Gastroesophageal sphincter (tissue), 4 donors: ENCODE measurements at regions not wholly inside any gene's neighbourhood (a gene's known extent, or its start where the extent isn't known, plus 50 kb on each side); places are given as distances from the start of the nearest gene placed in this dataset.
A peak's percentile ranks its signal among the peaks of the same experiment; 100 is the strongest.

Source experiments
- ATAC-seq: fragments of 150-250 bp; one replicate; pipeline ENCODE4 v1.9.1; 2016; ENCODE audit warnings: mild to moderate bottlenecking, moderate library complexity
- H3K27ac ChIP-seq, 4 donors: fragments of 200-600 bp; sonication (generic) in 3 of 4; 1 replicate in 3 of 4; 2 replicates in 1 of 4; pipeline ENCODE4 v1.5.1; 2016 to 2019
- H3K27me3 ChIP-seq: fragments of 200-600 bp; sonication (generic); one replicate; pipeline ENCODE4 v1.5.1; 2019
- H3K36me3 ChIP-seq, 2 donors: fragments of 200-600 bp; sonication (generic); one replicate each; pipeline ENCODE4 v1.5.1; 2019; ENCODE audit warnings: control low read depth in 1 of 2
- H3K4me1 ChIP-seq, 3 donors: fragments of 200-600 bp; sonication (generic); 1 replicate in 2 of 3; 2 replicates in 1 of 3; pipeline ENCODE4 v1.5.1; 2016 to 2019; ENCODE audit warnings: control low read depth in 2 of 3
- H3K4me3 ChIP-seq, 2 donors: fragments of 200-600 bp; sonication (generic); one replicate each; pipeline ENCODE4 v1.5.1; 2019; ENCODE audit warnings: mild to moderate bottlenecking in 1 of 2, moderate library complexity in 1 of 2
- H3K9me3 ChIP-seq, 3 donors: fragments of 200-600 bp; sonication (generic); one replicate each; pipeline ENCODE4 v1.5.1; 2017 to 2019; ENCODE audit warnings: control low read depth in 2 of 3
- EP300 ChIP-seq: sonication (generic); formaldehyde crosslinking; IDR thresholded peaks from one replicate; pipeline ENCODE4 v1.6.1; 2017; ENCODE audit warnings: antibody characterized with exemption, mild to moderate bottlenecking
- POLR2A ChIP-seq, 2 donors: fragments of 450-650 bp; IDR thresholded peaks; one replicate each; pipeline ENCODE4 v1.6.1; 2017; ENCODE audit warnings: antibody characterized with exemption in 2 of 2, mild to moderate bottlenecking in 2 of 2, moderate library complexity in 1 of 2
- POLR2AphosphoS5 ChIP-seq: sonication (generic); formaldehyde crosslinking; IDR thresholded peaks from one replicate; pipeline ENCODE4 v1.6.1; 2017; ENCODE audit warnings: antibody characterized with exemption
- WGBS, 2 donors: methylation state at CpG; one replicate each; pipeline ENCODE4 v1.1.5; 2018; ENCODE audit warnings: low coverage in 1 of 2; 5-methylcytosine and 5-hydroxymethylcytosine counted together
- TF ChIP-seq, protein P1 (sequence below), 4 experiments: fragments of 200-600 bp in 2 of 4; fragments of 450-650 bp in 2 of 4; sonication (generic) in 1 of 4; IDR thresholded peaks; one replicate each; pipeline ENCODE4 v1.5.1; 2017 to 2019; ENCODE audit warnings: antibody characterized with exemption in 4 of 4, mild to moderate bottlenecking in 2 of 4, moderate library complexity in 2 of 4

DNA sequence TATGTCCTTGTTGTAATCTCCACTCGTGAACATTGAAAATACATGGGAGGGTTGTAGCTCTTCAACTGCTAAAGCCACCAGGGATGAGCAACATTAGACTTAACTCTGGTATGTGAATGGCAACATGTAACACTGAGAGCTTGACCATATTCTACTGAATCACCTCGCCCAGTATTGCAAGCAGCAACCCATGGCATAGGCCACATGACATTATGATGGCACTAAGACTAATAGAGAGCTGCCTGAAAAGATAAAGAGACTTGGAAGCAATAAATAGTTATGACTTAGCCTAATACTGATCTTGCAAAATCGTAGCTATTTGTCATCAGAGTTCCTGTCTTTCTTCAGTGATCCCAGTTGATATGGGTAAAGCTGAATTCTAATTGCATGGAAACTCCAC, 108.4 kb upstream of the NREP start:
- no peak overlapping the region for H3K27ac ChIP-seq
- no peak for TF ChIP-seq POLR2A (IDR thresholded peaks at IDR 0.05)
- TF ChIP-seq EP300 = no peak
- TF ChIP-seq, protein P1, sequence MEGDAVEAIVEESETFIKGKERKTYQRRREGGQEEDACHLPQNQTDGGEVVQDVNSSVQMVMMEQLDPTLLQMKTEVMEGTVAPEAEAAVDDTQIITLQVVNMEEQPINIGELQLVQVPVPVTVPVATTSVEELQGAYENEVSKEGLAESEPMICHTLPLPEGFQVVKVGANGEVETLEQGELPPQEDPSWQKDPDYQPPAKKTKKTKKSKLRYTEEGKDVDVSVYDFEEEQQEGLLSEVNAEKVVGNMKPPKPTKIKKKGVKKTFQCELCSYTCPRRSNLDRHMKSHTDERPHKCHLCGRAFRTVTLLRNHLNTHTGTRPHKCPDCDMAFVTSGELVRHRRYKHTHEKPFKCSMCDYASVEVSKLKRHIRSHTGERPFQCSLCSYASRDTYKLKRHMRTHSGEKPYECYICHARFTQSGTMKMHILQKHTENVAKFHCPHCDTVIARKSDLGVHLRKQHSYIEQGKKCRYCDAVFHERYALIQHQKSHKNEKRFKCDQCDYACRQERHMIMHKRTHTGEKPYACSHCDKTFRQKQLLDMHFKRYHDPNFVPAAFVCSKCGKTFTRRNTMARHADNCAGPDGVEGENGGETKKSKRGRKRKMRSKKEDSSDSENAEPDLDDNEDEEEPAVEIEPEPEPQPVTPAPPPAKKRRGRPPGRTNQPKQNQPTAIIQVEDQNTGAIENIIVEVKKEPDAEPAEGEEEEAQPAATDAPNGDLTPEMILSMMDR (IDR thresholded peaks at IDR 0.05) = no peak
- TF ChIP-seq POLR2AphosphoS5 = no peak
- no peaks in the 10 kb centered on the region for H3K27me3 ChIP-seq
- H3K4me1 ChIP-seq = peaks cover 0 to 2% (median 0%) of the 10 kb centered on the region in 3 donors
- H3K9me3 ChIP-seq = no peaks in the 10 kb centered on the region
- no peak for ATAC-seq
- H3K4me3 ChIP-seq = no peak overlapping the region
- H3K36me3 ChIP-seq = no peaks in the 10 kb centered on the region
- WGBS, 2 donors = 88 to 97% methylated on average over 2 to 3 of the region's 3 CpGs

DNA sequence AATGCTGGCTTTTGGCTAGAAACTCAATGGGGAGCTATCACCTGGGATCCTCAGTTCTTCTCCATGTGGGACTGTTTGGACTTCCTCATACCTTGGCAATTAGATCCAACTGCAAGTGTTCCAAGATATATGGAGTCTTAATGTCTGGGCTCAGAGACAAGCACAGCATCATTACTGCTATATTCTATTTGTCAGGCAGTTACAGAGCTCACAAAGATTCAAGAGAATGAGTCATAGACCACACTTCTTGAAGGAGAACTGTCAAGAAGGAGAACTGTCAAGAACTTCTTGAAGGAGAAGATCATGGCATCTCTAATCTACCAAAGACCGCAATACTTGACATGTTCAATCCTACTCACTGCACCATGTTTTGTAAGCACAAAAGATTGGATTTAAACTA, 106.8 kb upstream of the NREP start:
- no peak overlapping the region for H3K27ac ChIP-seq
- H3K27me3 ChIP-seq = no peaks in the 10 kb centered on the region
- no peak overlapping the region for H3K4me3 ChIP-seq
- WGBS, 2 donors = 100% methylated on average over 1 of the region's 1 CpG
- no peak for ATAC-seq
- H3K4me1 ChIP-seq = peaks cover 0 to 14% (median 3%) of the 10 kb centered on the region in 3 donors
- H3K9me3 ChIP-seq = no peaks in the 10 kb centered on the region
- TF ChIP-seq POLR2AphosphoS5 = no peak
- TF ChIP-seq POLR2A (IDR thresholded peaks at IDR 0.05) = no peak
- TF ChIP-seq, protein P1 (IDR thresholded peaks at IDR 0.05) = no peak
- no peak for TF ChIP-seq EP300
- no peaks in the 10 kb centered on the region for H3K36me3 ChIP-seq

DNA sequence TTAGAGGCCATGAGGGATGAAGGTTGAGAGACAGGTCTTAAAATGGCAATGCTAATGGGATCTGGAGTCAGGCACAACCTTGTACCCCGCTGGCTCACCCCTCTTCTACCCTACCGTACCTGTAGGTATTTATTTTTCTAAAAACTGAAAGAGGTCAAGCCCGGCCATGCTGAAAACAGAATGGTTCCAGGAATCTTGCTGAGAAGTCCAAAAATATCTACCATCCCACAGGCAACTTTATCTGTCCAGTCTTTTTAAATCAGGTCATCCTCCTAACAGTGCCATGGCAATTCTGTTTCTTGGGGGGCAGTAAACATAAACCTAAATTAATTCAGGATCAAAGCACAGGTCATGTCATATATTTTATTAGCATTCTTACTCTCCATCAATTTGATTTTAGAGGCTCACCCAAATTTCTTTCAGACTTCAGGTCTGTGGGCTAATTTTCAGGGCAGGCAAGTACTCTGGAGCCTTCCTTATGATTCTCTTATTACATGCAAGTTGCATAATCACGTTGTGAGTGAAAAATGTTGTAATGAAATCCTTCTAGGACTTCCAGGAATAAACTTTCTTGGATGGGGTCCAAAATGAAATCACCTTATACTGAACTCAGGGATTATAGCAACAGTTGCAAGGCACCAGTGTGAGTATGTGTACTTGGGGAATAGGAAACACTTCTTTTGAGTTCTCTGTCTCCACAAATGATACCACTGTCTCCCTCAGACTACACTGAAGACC, 102.7 kb upstream of the NREP start:
- peak; percentile 83 for ATAC-seq
- peaks cover 0 to 14% (median 3%) of the 10 kb centered on the region in 3 donors for H3K4me1 ChIP-seq
- H3K36me3 ChIP-seq = no peaks in the 10 kb centered on the region
- no peaks in the 10 kb centered on the region for H3K9me3 ChIP-seq
- TF ChIP-seq, protein P1 (IDR thresholded peaks at IDR 0.05) = no peak
- TF ChIP-seq POLR2AphosphoS5 = peak; percentile 63
- H3K27ac ChIP-seq = peak overlapping the region in 1 of 4 donors; percentile 46
- 49 to 60% methylated on average over 4 of the region's 4 CpGs for WGBS, 2 donors
- H3K4me3 ChIP-seq = no peak overlapping the region
- no peaks in the 10 kb centered on the region for H3K27me3 ChIP-seq

DNA sequence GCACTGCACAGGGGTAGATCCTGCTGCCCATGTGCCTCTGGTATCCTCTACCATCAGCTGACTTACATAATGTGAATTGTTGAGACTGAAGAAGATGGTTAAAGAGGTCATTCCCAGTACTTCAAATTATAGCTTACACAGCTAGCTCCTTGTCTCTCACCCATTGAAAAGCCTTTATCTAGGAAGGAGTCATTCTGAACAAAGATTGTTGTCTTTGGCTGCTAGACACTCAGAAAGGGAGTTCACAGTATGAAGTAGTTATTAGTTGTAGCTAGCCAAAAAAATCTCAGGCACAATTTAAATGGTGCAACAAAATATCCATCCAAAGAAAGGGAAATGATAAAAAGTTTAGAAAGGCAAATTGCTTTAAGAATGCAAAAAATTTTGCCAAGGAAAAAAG, 102.0 kb upstream of the NREP start:
- Histone ChIP-seq H3K36me3 (no peaks in the 10 kb centered on the region), H3K4me3 (no peak overlapping the region), H3K9me3 (no peaks in the 10 kb centered on the region), H3K27ac (peak overlapping the region in 1 of 4 donors; percentile 46), H3K27me3 (no peaks in the 10 kb centered on the region), H3K4me1 (peaks cover 0 to 14% (median 3%) of the 10 kb centered on the region in 3 donors)
- no peak for TF ChIP-seq EP300
- TF ChIP-seq, protein P1 (IDR thresholded peaks at IDR 0.05) = no peak
- TF ChIP-seq POLR2A (IDR thresholded peaks at IDR 0.05) = no peak
- TF ChIP-seq POLR2AphosphoS5 = no peak
- peak; percentile 47 for ATAC-seq

DNA sequence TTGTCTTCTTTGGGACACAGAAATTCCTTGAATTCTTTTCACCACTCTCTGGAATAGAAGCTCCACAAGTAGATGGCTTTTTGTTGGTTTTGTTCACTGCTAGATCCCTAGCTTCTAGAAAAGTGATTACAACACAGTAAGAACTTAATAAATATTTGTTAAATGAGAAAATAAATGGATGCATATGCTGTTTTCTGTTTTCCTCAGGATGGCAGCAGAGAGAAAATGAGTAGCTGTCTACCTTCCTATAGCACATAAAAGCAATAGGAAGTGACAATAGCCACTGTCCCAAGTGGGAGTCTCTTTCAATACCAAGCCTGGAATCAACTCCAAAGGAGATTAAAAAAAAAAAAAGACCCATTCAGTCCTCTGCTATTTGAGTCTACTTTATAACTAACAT, 100.6 kb upstream of the NREP start:
- H3K4me1 ChIP-seq = peaks cover 0 to 14% (median 3%) of the 10 kb centered on the region in 3 donors
- TF ChIP-seq, protein P1 (IDR thresholded peaks at IDR 0.05) = no peak
- no peak for TF ChIP-seq POLR2A (IDR thresholded peaks at IDR 0.05)
- TF ChIP-seq EP300 = no peak
- TF ChIP-seq POLR2AphosphoS5 = no peak

More for the DNA sequence above, 100.6 kb upstream of the NREP start:
- H3K9me3 ChIP-seq = no peaks in the 10 kb centered on the region
- ATAC-seq = no peak
- no peak overlapping the region for H3K27ac ChIP-seq
- no peaks in the 10 kb centered on the region for H3K36me3 ChIP-seq
- no peak overlapping the region for H3K4me3 ChIP-seq
- H3K27me3 ChIP-seq = no peaks in the 10 kb centered on the region
